Nephron progenitor cell (in vitro differentiated cells): ENCODE measurements at regions not wholly inside any gene's neighbourhood (a gene's known extent, or its start where the extent isn't known, plus 50 kb on each side); places are given as distances from the start of the nearest gene placed in this dataset.

Experiments
- DNase-seq: peaks from one replicate; pipeline ENCODE4 v3.0.0; 2021
- H3K27ac Mint-ChIP-seq: 2 replicates; pipeline ENCODE4 v1.8.0; 2021; ENCODE audit warnings: mild to moderate bottlenecking, moderate library complexity, mixed read lengths
- H3K27me3 Mint-ChIP-seq: 2 replicates; pipeline ENCODE4 v1.8.0; 2021; ENCODE audit warnings: mild to moderate bottlenecking, low read depth, mixed read lengths; ENCODE audit not compliant: poor library complexity
- H3K36me3 Mint-ChIP-seq: 2 replicates; pipeline ENCODE4 v1.8.0; 2021; ENCODE audit warnings: low read depth, mixed read lengths
- H3K4me1 Mint-ChIP-seq: 2 replicates; pipeline ENCODE4 v1.8.0; 2021; ENCODE audit warnings: mixed read lengths
- H3K4me3 Mint-ChIP-seq: 2 replicates; pipeline ENCODE4 v1.8.0; 2021; ENCODE audit warnings: mild to moderate bottlenecking, moderate library complexity, mixed read lengths
- H3K9me3 Mint-ChIP-seq: 2 replicates; pipeline ENCODE4 v1.8.0; 2021; ENCODE audit warnings: mild to moderate bottlenecking, moderate library complexity, mixed read lengths
- CTCF ChIP-seq: fragments of 200-600 bp; sonication (generic); IDR thresholded peaks from 2 replicates; pipeline ENCODE4 v1.5.0; 2021; ENCODE audit warnings: antibody characterized with exemption

- Mint-ChIP-seq H3K27me3 (peaks cover 18% of the 10 kb centered on the region), H3K9me3 (no peaks in the 10 kb centered on the region), H3K27ac (no peak overlapping the region), H3K4me1 (peaks cover 12% of the 10 kb centered on the region), H3K4me3 (no peak overlapping the region), H3K36me3 (no peaks in the 10 kb centered on the region)
- no peak for DNase-seq
- TF ChIP-seq CTCF: no peak
Measured at GRCh38 chr7:155921804-155922066, 109.5 kb upstream of the SHH start.

- no peak overlapping the region for H3K27ac Mint-ChIP-seq
- H3K4me1 Mint-ChIP-seq: peaks cover 12% of the 10 kb centered on the region
- no peak overlapping the region for H3K4me3 Mint-ChIP-seq
- TF ChIP-seq CTCF: no peak
- DNase-seq: no peak
- no peaks in the 10 kb centered on the region for H3K9me3 Mint-ChIP-seq
- peaks cover 22% of the 10 kb centered on the region for H3K27me3 Mint-ChIP-seq
- H3K36me3 Mint-ChIP-seq: no peaks in the 10 kb centered on the region
Measured at GRCh38 chr7:155921086-155921803, 109.0 kb upstream of the SHH start.

DNA sequence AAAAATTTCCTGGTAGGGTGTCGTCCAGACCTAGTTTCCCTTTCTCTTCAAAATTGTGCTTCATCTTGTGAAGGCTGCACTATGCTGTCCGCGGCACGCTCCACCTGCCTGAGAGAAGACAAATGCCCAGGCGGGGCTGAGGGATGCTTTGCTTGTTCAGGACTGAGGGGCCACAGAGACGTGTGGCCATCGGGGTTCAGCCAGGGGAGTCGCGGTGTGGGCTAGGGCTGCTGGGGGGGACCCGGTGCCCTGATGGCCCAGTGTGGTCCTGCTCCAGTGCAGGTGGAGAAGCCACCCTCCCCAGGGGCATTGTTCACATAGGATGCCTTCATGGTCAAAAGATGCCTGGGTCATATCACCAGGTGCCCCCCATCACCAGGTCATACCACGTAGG, 107.8 kb upstream of the SHH start:
- Mint-ChIP-seq H3K27ac (no peak overlapping the region), H3K4me1 (peaks cover 12% of the 10 kb centered on the region), H3K36me3 (no peaks in the 10 kb centered on the region), H3K27me3 (peaks cover 27% of the 10 kb centered on the region), H3K9me3 (no peaks in the 10 kb centered on the region), H3K4me3 (no peak overlapping the region)
- DNase-seq: no peak
- no peak for TF ChIP-seq CTCF

DNA sequence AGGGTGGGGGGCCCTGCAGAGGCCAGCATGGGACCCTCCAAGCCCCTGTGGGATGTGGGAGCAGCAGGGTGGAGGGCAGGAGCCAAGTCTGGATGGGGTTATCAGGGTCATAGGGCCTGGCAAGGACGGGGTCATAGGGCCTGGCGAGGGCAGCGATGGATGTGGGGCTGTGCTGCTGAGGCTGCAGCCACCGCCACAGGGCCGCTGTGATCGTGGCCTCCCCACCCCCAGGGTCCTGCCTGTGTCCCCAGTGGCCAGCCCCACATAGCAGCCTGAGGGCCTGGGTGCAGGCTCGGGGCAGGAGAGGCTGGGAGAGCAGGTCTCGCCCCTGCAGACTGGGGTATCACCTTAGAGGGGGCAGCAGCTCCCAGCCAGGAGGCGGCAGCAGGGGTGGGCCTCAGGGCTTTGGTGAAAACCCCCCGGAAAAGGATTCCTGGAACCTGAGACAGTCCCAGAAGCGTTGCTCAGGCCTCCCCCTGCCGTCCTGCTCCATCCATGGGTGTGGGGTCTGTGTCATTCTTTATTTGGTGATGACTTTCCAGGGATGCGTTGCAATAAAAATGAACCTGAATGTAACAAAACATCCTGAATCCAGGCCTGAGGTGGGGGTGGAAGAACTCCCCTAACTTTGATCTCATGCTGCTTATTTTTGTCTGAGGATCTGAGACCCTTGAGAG, 107.3 kb upstream of the SHH start:
- Mint-ChIP-seq H3K9me3 (no peaks in the 10 kb centered on the region), H3K36me3 (no peaks in the 10 kb centered on the region), H3K27ac (no peak overlapping the region), H3K4me3 (no peak overlapping the region), H3K4me1 (peaks cover 12% of the 10 kb centered on the region), H3K27me3 (peaks cover 27% of the 10 kb centered on the region)
- no peak for TF ChIP-seq CTCF
- DNase-seq: no peak

- Mint-ChIP-seq H3K4me3 (no peak overlapping the region), H3K27me3 (peaks cover 31% of the 10 kb centered on the region), H3K27ac (peak overlapping the region; percentile 17), H3K4me1 (peaks cover 12% of the 10 kb centered on the region), H3K9me3 (no peaks in the 10 kb centered on the region), H3K36me3 (no peaks in the 10 kb centered on the region)
- no peak for TF ChIP-seq CTCF
- DNase-seq: no peak
Measured at GRCh38 chr7:155918720-155919390, 106.6 kb upstream of the SHH start.
